Lower leg skin (tissue), 4 donors: ENCODE measurements at regions not wholly inside any gene's neighbourhood (a gene's known extent, or its start where the extent isn't known, plus 50 kb on each side); places are given as distances from the start of the nearest gene placed in this dataset.

Source experiments
- DNase-seq, 2 donors: peaks; one replicate each; pipeline ENCODE4 v3.0.0-alpha.2; 2019; ENCODE audit warnings: low spot score in 2 of 2
- H3K4me3 ChIP-seq: fragments of 200-600 bp; sonication (generic); 2 replicates; pipeline ENCODE4 v1.5.1; 2017; ENCODE audit warnings: mild to moderate bottlenecking, low read depth; ENCODE audit not compliant: poor library complexity, severe bottlenecking
- CTCF ChIP-seq, 3 donors: fragments of 450-650 bp; IDR thresholded peaks; one replicate each; pipeline ENCODE4 v1.5.1; 2016; ENCODE audit warnings: antibody characterized with exemption in 3 of 3, mild to moderate bottlenecking in 3 of 3, moderate library complexity in 2 of 3
- POLR2A ChIP-seq, 2 donors: fragments of 450-650 bp; IDR thresholded peaks; one replicate each; pipeline ENCODE4 v1.6.1; 2016 to 2017; ENCODE audit warnings: antibody characterized with exemption in 2 of 2, mild to moderate bottlenecking in 1 of 2, moderate library complexity in 1 of 2
- WGBS, 2 donors: methylation state at CpG; one replicate each; pipeline ENCODE4 v1.1.5; 2018; 5-methylcytosine and 5-hydroxymethylcytosine counted together
- intact Hi-C: fragments of 100-400 bp; cut with DNase I; formaldehyde crosslinking; loops from one replicate; pipeline ENCODE4 v1.15.0; 2023; ENCODE audit warnings: low total_unique reads

GRCh38 chr14:22479132-22479531, 109.9 kb downstream of the DAD1 start:
- no peak for DNase-seq
- intact Hi-C loops = no loop called here
- H3K4me3 ChIP-seq = no peak overlapping the region
- no peak for TF ChIP-seq CTCF (IDR thresholded peaks at IDR 0.05)
- no peak for TF ChIP-seq POLR2A (IDR thresholded peaks at IDR 0.05)
- 73 to 77% methylated on average over 6 of the region's 6 CpGs for WGBS, 2 donors

- WGBS, 2 donors = 18 to 20% methylated on average over 3 of the region's 3 CpGs
- no peak overlapping the region for H3K4me3 ChIP-seq
- no peak for DNase-seq
- intact Hi-C loops = no loop called here
- no peak for TF ChIP-seq CTCF (IDR thresholded peaks at IDR 0.05)
- no peak for TF ChIP-seq POLR2A (IDR thresholded peaks at IDR 0.05)
Measured at GRCh38 chr14:22478670-22479069, 110.4 kb downstream of the DAD1 start.

- H3K4me3 ChIP-seq = no peak overlapping the region
- WGBS, 2 donors = 65 to 68% methylated on average over 4 of the region's 4 CpGs
- intact Hi-C loops = no loop called here
- TF ChIP-seq CTCF (IDR thresholded peaks at IDR 0.05) (no peak), POLR2A (IDR thresholded peaks at IDR 0.05) (no peak)
- DNase-seq = no peak
Measured at GRCh38 chr14:22478247-22478646, 110.8 kb downstream of the DAD1 start.

GRCh38 chr14:22477569-22478194, 111.3 kb downstream of the DAD1 start:
- WGBS, 2 donors = 70% methylated on average over 5 of the region's 5 CpGs
- intact Hi-C loops = no loop called here
- no peak for TF ChIP-seq CTCF (IDR thresholded peaks at IDR 0.05)
- H3K4me3 ChIP-seq = no peak overlapping the region
- no peak for DNase-seq

- no peak overlapping the region for H3K4me3 ChIP-seq
- DNase-seq = no peak
- WGBS, 2 donors = 52 to 59% methylated on average over 2 of the region's 2 CpGs
- intact Hi-C loops = no loop called here
- TF ChIP-seq CTCF (IDR thresholded peaks at IDR 0.05) = no peak
- no peak for TF ChIP-seq POLR2A (IDR thresholded peaks at IDR 0.05)
Measured at GRCh38 chr14:22476887-22477286, 112.1 kb downstream of the DAD1 start.
